HepG2 (cell line): ENCODE measurements at regions not wholly inside any gene's neighbourhood (a gene's known extent, or its start where the extent isn't known, plus 50 kb on each side); places are given as distances from the start of the nearest gene placed in this dataset.

Experiments
- ATAC-seq: fragments of 200-7000 bp; cut with Tn5 transposase; 3 replicates; pipeline ENCODE4 v1.9.1; 2020; ENCODE audit warnings: mild to moderate bottlenecking, moderate library complexity
- BruUV-seq: library from RNA; stranded (reverse); fragments of 400-500 nt; replicated peaks from 2 replicates; lab custom pipeline; 2021; lab: Mats Ljungman, UMichigan
- CTCF ChIA-PET: fragments of 300-600 bp; formaldehyde crosslinking; extraction: SDS; loops from one replicate; lab custom pipeline; 2021; ENCODE audit warnings: low total read pairs, inconsistent platforms, low intra/inter-chr PET ratio; lab: Yijun Ruan, JAX
- POLR2A ChIA-PET: fragments of 350-600 bp; sonication (Branson Sonifier 250); formaldehyde crosslinking; loops from one replicate; lab custom pipeline; 2020; ENCODE audit warnings: antibody characterized with exemption, inconsistent platforms; lab: Yijun Ruan, JAX
- DNase-seq: peaks from one replicate; pipeline ENCODE4 v3.0.0-alpha.2; 2015; ENCODE audit warnings: low spot score
- FAIRE-seq: peaks from 3 replicates; lab custom pipeline; 2011; peaks lifted over from hg19 to GRCh38; lab: Jason Lieb, UNC
- H2AFZ ChIP-seq: one replicate; pipeline ENCODE4 v1.6.1; 2011; ENCODE audit warnings: low read length, inconsistent platforms
- H3K27ac ChIP-seq: fragments of 300-600 bp; 3 replicates; pipeline ENCODE4 v1.8.0; 2011; ENCODE audit warnings: mixed run types, mild to moderate bottlenecking, mixed read lengths, low read length, inconsistent platforms; ENCODE audit not compliant: insufficient read depth; ENCODE audit errors: extremely low read length
- H3K27me3 ChIP-seq, 2 experiments: fragments of 200-600 bp in 1 of 2; 2 replicates in 1 of 2; 3 replicates in 1 of 2; pipeline versions ENCODE4 v1.6.0 to v1.8.0; 2011; ENCODE audit warnings: low read length in 2 of 2, mild to moderate bottlenecking in 2 of 2, moderate library complexity in 2 of 2, inconsistent platforms in 1 of 2; ENCODE audit not compliant: insufficient read depth in 2 of 2, control insufficient read depth in 1 of 2
- H3K36me3 ChIP-seq, 2 experiments: fragments of 200-600 bp in 1 of 2; replicated peaks in 1 of 2; 2 replicates in 1 of 2; 3 replicates in 1 of 2; pipeline versions ENCODE4 v1.5.1 to v1.8.0; 2011; ENCODE audit warnings: low read length in 2 of 2, inconsistent platforms in 1 of 2; ENCODE audit not compliant: insufficient read depth in 2 of 2, control insufficient read depth in 1 of 2
- H3K4me1 ChIP-seq: 2 replicates; pipeline ENCODE4 v1.5.1; 2012; ENCODE audit warnings: low read length, inconsistent platforms; ENCODE audit not compliant: insufficient read depth
- H3K4me2 ChIP-seq: 2 replicates; pipeline ENCODE4 v1.6.0; 2011; ENCODE audit warnings: low read depth, low read length, inconsistent platforms
- H3K4me3 ChIP-seq, 3 experiments: fragments of 200-600 bp in 1 of 3; sonication (generic), shearing (Covaris generic) in 1 of 3; replicated peaks in 1 of 3; 2 replicates each; pipeline ENCODE4 v1.5.1; 2011 to 2016; ENCODE audit warnings: low read length in 3 of 3, inconsistent platforms in 2 of 3, low read depth in 2 of 3, mild to moderate bottlenecking in 2 of 3, control low read depth in 1 of 3, mixed read lengths in 1 of 3; ENCODE audit not compliant: insufficient read depth in 1 of 3
- H3K79me2 ChIP-seq: one replicate; pipeline ENCODE4 v1.6.1; 2011; ENCODE audit warnings: low read length, inconsistent platforms; ENCODE audit not compliant: insufficient read depth
- H3K9ac ChIP-seq: 2 replicates; pipeline ENCODE4 v1.6.0; 2011; ENCODE audit warnings: mild to moderate bottlenecking, low read depth, low read length, inconsistent platforms; ENCODE audit not compliant: insufficient read depth
- H3K9me3 ChIP-seq: 2 replicates; pipeline ENCODE4 v1.5.1; 2012; ENCODE audit warnings: mild to moderate bottlenecking, low read length
- H4K20me1 ChIP-seq: 2 replicates; pipeline ENCODE4 v1.6.0; 2011; ENCODE audit warnings: inconsistent platforms, mild to moderate bottlenecking, low read length, moderate library complexity; ENCODE audit not compliant: insufficient read depth
- CEBPG ChIP-seq: IDR thresholded peaks from 2 replicates; pipeline ENCODE4 v1.6.1; 2016
- CENPBD1 ChIP-seq: sonication (generic); formaldehyde crosslinking; IDR thresholded peaks from 2 replicates; pipeline ENCODE4 v1.8.0; 2022; ENCODE audit warnings: missing genetic modification reagents, low read depth, mild to moderate bottlenecking, borderline replicate concordance
- E2F5 ChIP-seq: sonication (generic); formaldehyde crosslinking; conservative IDR thresholded peaks from 2 replicates; pipeline ENCODE4 v1.4.0; 2020; ENCODE audit warnings: missing genetic modification reagents
- KLF9 ChIP-seq: IDR thresholded peaks from 2 replicates; pipeline ENCODE4 v1.6.1; 2016; ENCODE audit warnings: low read depth
- MED13 ChIP-seq: sonication (generic); formaldehyde crosslinking; IDR thresholded peaks from 2 replicates; pipeline ENCODE4 v1.5.0; 2020; ENCODE audit warnings: missing genetic modification reagents
- PAF1 ChIP-seq: IDR thresholded peaks from 2 replicates; pipeline ENCODE4 v1.6.1; 2016; ENCODE audit warnings: missing genetic modification reagents, missing compliant biosample characterization
- SMC3 ChIP-seq: IDR thresholded peaks from 2 replicates; pipeline ENCODE4 v1.6.1; 2011; ENCODE audit warnings: low read length, improper control_type of control experiment
- SNAPC4 ChIP-seq: sonication (generic); formaldehyde crosslinking; IDR thresholded peaks from 2 replicates; pipeline ENCODE4 v1.4.0; 2020; ENCODE audit warnings: mild to moderate bottlenecking, missing genetic modification reagents
- STAG1 ChIP-seq: sonication (generic); formaldehyde crosslinking; IDR thresholded peaks from 2 replicates; pipeline ENCODE4 v1.4.0; 2020; ENCODE audit warnings: missing genetic modification reagents
- U2AF1 ChIP-seq: fragments of 200-400 bp; formaldehyde crosslinking; optimal IDR thresholded peaks from 2 replicates; pipeline ENCODE3; 2017; ENCODE audit warnings: mild to moderate bottlenecking, low read depth, low read length
- YEATS4 ChIP-seq: sonication (generic); formaldehyde crosslinking; IDR thresholded peaks from 2 replicates; pipeline ENCODE4 v1.4.0; 2020; ENCODE audit warnings: missing genetic modification reagents, borderline replicate concordance
- ZNF101 ChIP-seq: sonication (generic); formaldehyde crosslinking; IDR thresholded peaks from 2 replicates; pipeline ENCODE4 v1.4.0; 2020; ENCODE audit warnings: mild to moderate bottlenecking, low read depth, missing genetic modification reagents, borderline replicate concordance
- ZNF317 ChIP-seq: sonication (generic); formaldehyde crosslinking; IDR thresholded peaks from 2 replicates; pipeline ENCODE4 v1.5.0; 2020; ENCODE audit warnings: mild to moderate bottlenecking, missing genetic modification reagents
- ZNF350 ChIP-seq: sonication (generic); formaldehyde crosslinking; IDR thresholded peaks from 2 replicates; pipeline ENCODE4 v1.4.0; 2020; ENCODE audit warnings: mild to moderate bottlenecking, low read depth, missing genetic modification reagents, borderline replicate concordance
- ZNF572 ChIP-seq: sonication (generic); formaldehyde crosslinking; IDR thresholded peaks from 2 replicates; pipeline ENCODE4 v1.5.1; 2020; ENCODE audit warnings: mild to moderate bottlenecking, missing genetic modification reagents
- WGBS: methylation state at CpG from one replicate; pipeline ENCODE4 v1.1.6; 2017; ENCODE audit warnings: low lambda C conversion rate; 5-methylcytosine and 5-hydroxymethylcytosine counted together
- in situ Hi-C: cut with HindIII; loops from 2 replicates; pipeline ENCODE4 v1.10.0; 2017; ENCODE audit warnings: low pct_unique_long_range_greater_than_20kb; ENCODE audit not compliant: extremely low pct_ligation_motif_present
- intact Hi-C: fragments of 100-400 bp; cut with micrococcal nuclease; formaldehyde crosslinking; loops from one replicate; pipeline ENCODE4 v1.10.0; 2022; ENCODE audit not compliant: unreplicated experiment

- in situ Hi-C loops = no loop called here
- H2AFZ ChIP-seq = no peak overlapping the region
- TF ChIP-seq ZNF101 (CRISPR knock-in tag) (no peak), PAF1 (CRISPR knock-in tag) (no peak), ZNF350 (CRISPR knock-in tag) (no peak), SMC3 (no peak), ZNF317 (no peak), STAG1 (CRISPR knock-in tag) (no peak), MED13 (CRISPR knock-in tag) (no peak), KLF9 (CRISPR knock-in tag) (no peak), ZNF572 (CRISPR knock-in tag) (no peak)
- H3K27me3 ChIP-seq = peaks cover 0 to 4% of the 10 kb centered on the region in 2 experiments; a peak in 2 of 5 replicates
- ChIA-PET POLR2A (no interaction called here), CTCF (no interaction called here)
- no peak overlapping the region for H3K9ac ChIP-seq
- no peak overlapping the region for H3K27ac ChIP-seq
- intact Hi-C loops = no loop called here
- H3K79me2 ChIP-seq = no peaks in the 10 kb centered on the region
- H3K4me3 ChIP-seq = no peak overlapping the region
- H3K9me3 ChIP-seq = no peaks in the 10 kb centered on the region
- ATAC-seq = no peak
- H3K4me1 ChIP-seq = no peaks in the 10 kb centered on the region
- DNase-seq = no peak
- 3% methylated on average over 7 of the region's 7 CpGs for WGBS
- H3K4me2 ChIP-seq = no peak overlapping the region
- H4K20me1 ChIP-seq = no peaks in the 10 kb centered on the region
- no TSS peak for BruUV-seq
- FAIRE-seq = no peak
- no peaks in the 10 kb centered on the region for H3K36me3 ChIP-seq
Measured at GRCh38 chr12:112570096-112570495, 151.3 kb downstream of the PTPN11 start.

- Histone ChIP-seq H3K4me2 (no peak overlapping the region), H4K20me1 (no peaks in the 10 kb centered on the region), H2AFZ (no peak overlapping the region), H3K27me3 (peaks cover 0 to 14% of the 10 kb centered on the region in 2 experiments; a peak in 1 of 5 replicates), H3K9me3 (no peaks in the 10 kb centered on the region), H3K9ac (no peak overlapping the region), H3K79me2 (no peaks in the 10 kb centered on the region), H3K4me1 (no peaks in the 10 kb centered on the region), H3K36me3 (no peaks in the 10 kb centered on the region), H3K4me3 (no peak overlapping the region), H3K27ac (no peak overlapping the region)
- intact Hi-C loops (no loop called here), in situ Hi-C loops (no loop called here)
- FAIRE-seq (no peak), ATAC-seq (no peak), DNase-seq (no peak)
- ChIA-PET POLR2A (no interaction called here), CTCF (no interaction called here)
- WGBS = 10% methylated on average over 2 of the region's 2 CpGs
- no TSS peak for BruUV-seq
- TF ChIP-seq CEBPG (CRISPR knock-in tag) (no peak), SNAPC4 (CRISPR knock-in tag) (no peak), U2AF1 (no peak), YEATS4 (no peak), CENPBD1 (no peak), E2F5 (CRISPR knock-in tag) (no peak)
Measured at GRCh38 chr12:112573141-112573540, 154.4 kb downstream of the PTPN11 start.
